Erythroblast (primary cell): ENCODE measurements at regions not wholly inside any gene's neighbourhood (a gene's known extent, or its start where the extent isn't known, plus 50 kb on each side); places are given as distances from the start of the nearest gene placed in this dataset.

ENCODE experiments used
- GATA1 ChIP-seq: IDR thresholded peaks from 2 replicates; pipeline ENCODE4 v1.6.1; 2011; ENCODE audit warnings: low read depth, mild to moderate bottlenecking, control low read depth, low read length, moderate library complexity
- POLR2A ChIP-seq: IDR thresholded peaks from 2 replicates; pipeline ENCODE4 v1.6.1; 2011; ENCODE audit warnings: mild to moderate bottlenecking, low read length

- TF ChIP-seq POLR2A (no peak), GATA1 (no peak)
Measured at GRCh38 chr16:5925850-5926249, 828.3 kb upstream of the EEF2KMT start.
